Panc1 (cell line): ENCODE measurements at regions not wholly inside any gene's neighbourhood (a gene's known extent, or its start where the extent isn't known, plus 50 kb on each side); places are given as distances from the start of the nearest gene placed in this dataset.
A peak's percentile ranks its signal among the peaks of the same experiment; 100 is the strongest.

ENCODE experiments used
- ATAC-seq: fragments of 200-7000 bp; cut with Tn5 transposase; 2 replicates; pipeline ENCODE4 v1.9.1; 2020; ENCODE audit warnings: mild to moderate bottlenecking, moderate library complexity
- BruUV-seq: library from RNA; stranded (reverse); fragments of 400-500 nt; replicated peaks from 2 replicates; lab custom pipeline; 2021; lab: Mats Ljungman, UMichigan
- CTCF ChIA-PET: fragments of 300-600 bp; sonication (Branson Sonifier 250); formaldehyde crosslinking; loops from one replicate; lab custom pipeline; 2022; ENCODE audit warnings: antibody characterized with exemption; lab: Charles Lee
- POLR2A ChIA-PET: fragments of 300-600 bp; sonication (Branson Sonifier 250); formaldehyde crosslinking; loops from one replicate; lab custom pipeline; 2022; ENCODE audit warnings: antibody characterized with exemption; lab: Charles Lee
- DNase-seq: peaks from one replicate; pipeline ENCODE4 v3.0.0-alpha.2; 2010; ENCODE audit warnings: low read depth, low spot score
- H3K27ac ChIP-seq: 2 replicates; pipeline ENCODE4 v1.5.1; 2011; ENCODE audit warnings: mild to moderate bottlenecking, low read length, inconsistent platforms
- H3K27me3 ChIP-seq: fragments of 200-500 bp; sonication (Bioruptor generic); 2 replicates; pipeline ENCODE4 v1.6.0; 2014; ENCODE audit warnings: low read length, inconsistent platforms; ENCODE audit not compliant: control insufficient read depth, insufficient read depth
- H3K36me3 ChIP-seq: fragments of 200-500 bp; sonication (Bioruptor generic); 2 replicates; pipeline ENCODE4 v1.5.1; 2014; ENCODE audit warnings: inconsistent platforms, mild to moderate bottlenecking, low read length, moderate library complexity; ENCODE audit not compliant: control insufficient read depth, insufficient read depth
- H3K4me1 ChIP-seq: 2 replicates; pipeline ENCODE4 v1.5.1; 2011; ENCODE audit warnings: inconsistent platforms, mild to moderate bottlenecking, low read length, moderate library complexity; ENCODE audit not compliant: control insufficient read depth, insufficient read depth
- H3K4me3 ChIP-seq, 2 experiments: 2 replicates each; pipeline ENCODE4 v1.5.1; 2011 to 2012; ENCODE audit warnings: low read depth in 2 of 2, low read length in 2 of 2, mild to moderate bottlenecking in 2 of 2, inconsistent platforms in 1 of 2, moderate library complexity in 1 of 2
- H3K9me3 ChIP-seq: fragments of 200-500 bp; sonication (Bioruptor generic); 2 replicates; pipeline ENCODE4 v1.5.1; 2014; ENCODE audit warnings: low read depth, mild to moderate bottlenecking, inconsistent platforms, low read length, moderate library complexity; ENCODE audit not compliant: control insufficient read depth, insufficient read depth
- POLR2AphosphoS5 ChIP-seq: IDR thresholded peaks from 2 replicates; pipeline ENCODE4 v1.6.1; 2012; ENCODE audit warnings: mild to moderate bottlenecking, low read depth, low read length, moderate library complexity
- SIN3A ChIP-seq: IDR thresholded peaks from 2 replicates; pipeline ENCODE4 v1.6.1; 2012; ENCODE audit warnings: low read depth, mild to moderate bottlenecking, low read length, moderate library complexity, borderline replicate concordance; ENCODE audit not compliant: insufficient read depth
- TCF7L2 ChIP-seq: IDR thresholded peaks from 2 replicates; pipeline ENCODE4 v1.6.1; 2011; ENCODE audit warnings: mild to moderate bottlenecking, low read depth, low read length, inconsistent platforms
- in situ Hi-C: cut with HindIII; loops from 2 replicates; pipeline ENCODE4 v1.10.0; 2016; ENCODE audit warnings: low sequenced_read_pairs, low pct_unique_long_range_greater_than_20kb
- intact Hi-C: fragments of 100-400 bp; cut with micrococcal nuclease; formaldehyde crosslinking; loops from one replicate; pipeline ENCODE4 v1.10.0; 2022; ENCODE audit not compliant: unreplicated experiment
- TF ChIP-seq, protein P1 (sequence below): fragments of 450-650 bp; IDR thresholded peaks from 2 replicates; pipeline ENCODE4 v1.5.1; 2017; ENCODE audit warnings: mild to moderate bottlenecking
- TF ChIP-seq, protein P2 (sequence below), 2 experiments: IDR thresholded peaks; 2 replicates each; pipeline ENCODE4 v1.6.1; 2011 to 2012; ENCODE audit warnings: low read depth in 2 of 2, control low read depth in 1 of 2, low read length in 1 of 2, mild to moderate bottlenecking in 1 of 2, moderate library complexity in 1 of 2; ENCODE audit not compliant: insufficient read depth in 1 of 2

DNA sequence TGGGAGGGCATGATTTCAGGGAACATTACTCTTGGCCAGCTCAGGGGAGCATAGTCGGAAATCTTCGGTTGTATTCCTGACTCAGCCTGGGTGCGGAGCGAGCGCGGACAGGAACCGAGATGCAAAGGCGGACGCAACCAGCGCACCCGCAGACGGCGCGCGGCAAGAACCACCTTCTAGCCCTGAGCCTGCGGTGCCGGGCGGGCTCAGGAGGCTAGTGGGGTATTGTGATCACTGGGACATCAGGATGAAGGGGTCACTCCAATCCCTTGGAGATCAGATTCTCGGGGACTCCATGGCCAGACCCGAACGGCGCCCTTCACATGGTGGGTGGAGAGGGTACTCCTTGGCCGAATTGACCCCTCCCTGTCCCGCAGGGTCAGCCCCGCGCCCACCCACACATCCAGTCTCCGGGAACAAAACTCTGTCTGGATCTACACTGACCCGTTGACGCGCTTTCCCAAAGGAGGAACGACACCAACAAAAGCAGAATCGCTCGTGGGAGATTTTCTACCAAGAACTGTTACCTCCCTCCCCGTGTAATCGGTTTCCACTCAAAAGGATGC, 730.5 kb downstream of the ZWINT start:
- H3K36me3 ChIP-seq = no peaks in the 10 kb centered on the region
- DNase-seq = no peak
- in situ Hi-C loops (no loop called here), intact Hi-C loops (no loop called here)
- peak; percentile 64 for ATAC-seq
- no peaks in the 10 kb centered on the region for H3K9me3 ChIP-seq
- POLR2A ChIA-PET = no interaction called here
- CTCF ChIA-PET = interaction anchor here (1.2 kb wide), 1 partner anchor 82 kb away, joined by 5 read pairs; no protein-coding TSS in a partner anchor
- TF ChIP-seq TCF7L2 (no peak), SIN3A (no peak), POLR2AphosphoS5 (no peak)
- TF ChIP-seq, protein P1, sequence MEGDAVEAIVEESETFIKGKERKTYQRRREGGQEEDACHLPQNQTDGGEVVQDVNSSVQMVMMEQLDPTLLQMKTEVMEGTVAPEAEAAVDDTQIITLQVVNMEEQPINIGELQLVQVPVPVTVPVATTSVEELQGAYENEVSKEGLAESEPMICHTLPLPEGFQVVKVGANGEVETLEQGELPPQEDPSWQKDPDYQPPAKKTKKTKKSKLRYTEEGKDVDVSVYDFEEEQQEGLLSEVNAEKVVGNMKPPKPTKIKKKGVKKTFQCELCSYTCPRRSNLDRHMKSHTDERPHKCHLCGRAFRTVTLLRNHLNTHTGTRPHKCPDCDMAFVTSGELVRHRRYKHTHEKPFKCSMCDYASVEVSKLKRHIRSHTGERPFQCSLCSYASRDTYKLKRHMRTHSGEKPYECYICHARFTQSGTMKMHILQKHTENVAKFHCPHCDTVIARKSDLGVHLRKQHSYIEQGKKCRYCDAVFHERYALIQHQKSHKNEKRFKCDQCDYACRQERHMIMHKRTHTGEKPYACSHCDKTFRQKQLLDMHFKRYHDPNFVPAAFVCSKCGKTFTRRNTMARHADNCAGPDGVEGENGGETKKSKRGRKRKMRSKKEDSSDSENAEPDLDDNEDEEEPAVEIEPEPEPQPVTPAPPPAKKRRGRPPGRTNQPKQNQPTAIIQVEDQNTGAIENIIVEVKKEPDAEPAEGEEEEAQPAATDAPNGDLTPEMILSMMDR = no peak
- TF ChIP-seq, protein P2, sequence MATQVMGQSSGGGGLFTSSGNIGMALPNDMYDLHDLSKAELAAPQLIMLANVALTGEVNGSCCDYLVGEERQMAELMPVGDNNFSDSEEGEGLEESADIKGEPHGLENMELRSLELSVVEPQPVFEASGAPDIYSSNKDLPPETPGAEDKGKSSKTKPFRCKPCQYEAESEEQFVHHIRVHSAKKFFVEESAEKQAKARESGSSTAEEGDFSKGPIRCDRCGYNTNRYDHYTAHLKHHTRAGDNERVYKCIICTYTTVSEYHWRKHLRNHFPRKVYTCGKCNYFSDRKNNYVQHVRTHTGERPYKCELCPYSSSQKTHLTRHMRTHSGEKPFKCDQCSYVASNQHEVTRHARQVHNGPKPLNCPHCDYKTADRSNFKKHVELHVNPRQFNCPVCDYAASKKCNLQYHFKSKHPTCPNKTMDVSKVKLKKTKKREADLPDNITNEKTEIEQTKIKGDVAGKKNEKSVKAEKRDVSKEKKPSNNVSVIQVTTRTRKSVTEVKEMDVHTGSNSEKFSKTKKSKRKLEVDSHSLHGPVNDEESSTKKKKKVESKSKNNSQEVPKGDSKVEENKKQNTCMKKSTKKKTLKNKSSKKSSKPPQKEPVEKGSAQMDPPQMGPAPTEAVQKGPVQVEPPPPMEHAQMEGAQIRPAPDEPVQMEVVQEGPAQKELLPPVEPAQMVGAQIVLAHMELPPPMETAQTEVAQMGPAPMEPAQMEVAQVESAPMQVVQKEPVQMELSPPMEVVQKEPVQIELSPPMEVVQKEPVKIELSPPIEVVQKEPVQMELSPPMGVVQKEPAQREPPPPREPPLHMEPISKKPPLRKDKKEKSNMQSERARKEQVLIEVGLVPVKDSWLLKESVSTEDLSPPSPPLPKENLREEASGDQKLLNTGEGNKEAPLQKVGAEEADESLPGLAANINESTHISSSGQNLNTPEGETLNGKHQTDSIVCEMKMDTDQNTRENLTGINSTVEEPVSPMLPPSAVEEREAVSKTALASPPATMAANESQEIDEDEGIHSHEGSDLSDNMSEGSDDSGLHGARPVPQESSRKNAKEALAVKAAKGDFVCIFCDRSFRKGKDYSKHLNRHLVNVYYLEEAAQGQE (IDR thresholded peaks at IDR 0.05; ENCODE audit: insufficient read depth in 1 of 2, low read depth in 2 of 2, low read length in 1 of 2) = no peak
- H3K4me3 ChIP-seq = peak overlapping the region; percentile 54 to 65
- no peaks in the 10 kb centered on the region for H3K4me1 ChIP-seq
- no peaks in the 10 kb centered on the region; the same call in 1 of the 2 replicates for H3K27me3 ChIP-seq
- no TSS peak for BruUV-seq
- H3K27ac ChIP-seq = 0 out of 2 replicates have a peak overlapping the region, but pooled peaks have one; percentile 9

DNA sequence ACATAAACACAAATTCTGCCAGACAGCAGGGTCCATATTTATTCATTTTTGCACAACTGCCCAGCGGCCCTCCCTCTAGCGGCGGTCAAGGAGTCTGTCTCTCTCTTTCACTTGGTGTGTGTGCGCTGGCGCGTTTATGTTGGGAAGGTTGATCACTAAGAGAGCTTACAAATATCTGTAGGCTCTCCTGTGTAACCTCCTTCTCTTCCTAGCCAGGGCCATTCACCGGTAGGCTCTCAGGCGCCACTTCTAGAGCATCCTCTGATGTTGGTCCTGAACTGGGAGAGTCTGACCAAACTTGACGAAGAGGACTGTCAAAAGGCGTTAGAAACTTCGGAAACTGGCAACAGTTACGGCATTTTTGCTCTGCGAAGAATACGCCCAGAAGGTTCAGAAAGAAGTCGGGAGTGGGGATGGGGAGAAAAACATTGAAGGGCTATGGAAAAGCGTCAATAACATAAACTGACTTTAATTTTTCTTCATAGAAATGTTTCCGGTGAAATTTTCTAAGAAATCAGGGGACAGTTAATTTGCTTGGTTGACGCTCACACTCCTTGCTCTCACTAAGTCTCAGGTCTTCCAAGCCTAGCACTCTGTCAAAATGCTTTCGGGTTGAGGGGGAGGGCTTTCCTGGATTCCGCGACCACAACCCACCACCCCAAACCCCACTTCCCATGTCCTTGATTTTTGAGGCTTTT, 731.1 kb downstream of the ZWINT start:
- Histone ChIP-seq H3K4me3 (peak overlapping the region; percentile 54 to 65), H3K4me1 (no peaks in the 10 kb centered on the region), H3K9me3 (no peaks in the 10 kb centered on the region), H3K36me3 (no peaks in the 10 kb centered on the region), H3K27ac (no peak overlapping the region), H3K27me3 (no peaks in the 10 kb centered on the region; the same call in 1 of the 2 replicates)
- intact Hi-C loops (no loop called here), in situ Hi-C loops (no loop called here)
- CTCF ChIA-PET = interaction anchor here (1.2 kb wide), 1 partner anchor 82 kb away, joined by 5 read pairs; no protein-coding TSS in a partner anchor
- ATAC-seq (peak; percentile 86), DNase-seq (peak; percentile 13)
- BruUV-seq = no TSS peak
- POLR2A ChIA-PET = no interaction called here
- TF ChIP-seq TCF7L2 (no peak), SIN3A (no peak)
- TF ChIP-seq, protein P2 (IDR thresholded peaks at IDR 0.05; ENCODE audit: insufficient read depth in 1 of 2, low read depth in 2 of 2, low read length in 1 of 2) = no peak
- TF ChIP-seq, protein P1 = peak; percentile 81
